Thyroid gland (tissue), 4 donors: ENCODE measurements at regions not wholly inside any gene's neighbourhood (a gene's known extent, or its start where the extent isn't known, plus 50 kb on each side); places are given as distances from the start of the nearest gene placed in this dataset.
"Not testable (repeated sequence)": the region's sequence is repeated elsewhere in the genome, so short reads cannot be mapped to it uniquely, and the experiment has no call there.

Experiments used
- DNase-seq, 2 donors: peaks; one replicate each; pipeline ENCODE4 v3.0.0-alpha.2; 2019
- H3K27ac ChIP-seq, 3 donors: fragments of 200-600 bp; sonication (generic); 1 replicate in 2 of 3; 2 replicates in 1 of 3; pipeline ENCODE4 v1.5.1; 2016 to 2019; ENCODE audit warnings: mild to moderate bottlenecking in 1 of 3, moderate library complexity in 1 of 3
- H3K27me3 ChIP-seq: fragments of 200-600 bp; sonication (generic); one replicate; pipeline ENCODE4 v1.5.1; 2019
- H3K36me3 ChIP-seq, 2 donors: fragments of 200-600 bp; sonication (generic); one replicate each; pipeline ENCODE4 v1.5.1; 2016 to 2019
- H3K4me1 ChIP-seq, 2 donors: fragments of 200-600 bp; sonication (generic); one replicate each; pipeline ENCODE4 v1.5.1; 2017 to 2019
- H3K4me3 ChIP-seq, 3 donors: fragments of 200-600 bp; sonication (generic); replicated peaks in 1 of 3; 1 replicate in 2 of 3; 2 replicates in 1 of 3; pipeline ENCODE4 v1.5.1; 2016; ENCODE audit warnings: mild to moderate bottlenecking in 1 of 3
- H3K9me3 ChIP-seq: fragments of 200-600 bp; sonication (generic); one replicate; pipeline ENCODE4 v1.5.1; 2017
- POLR2A ChIP-seq, 2 donors: fragments of 450-650 bp; IDR thresholded peaks; one replicate each; pipeline ENCODE4 v1.6.1; 2017; ENCODE audit warnings: antibody characterized with exemption in 2 of 2, mild to moderate bottlenecking in 2 of 2, moderate library complexity in 1 of 2
- WGBS, 2 donors: methylation state at CpG; one replicate each; pipeline ENCODE4 v1.1.5; 2017; 5-methylcytosine and 5-hydroxymethylcytosine counted together
- intact Hi-C: fragments of 100-400 bp; cut with DNase I; formaldehyde crosslinking; loops from one replicate; pipeline ENCODE4 v1.15.1; 2023
- TF ChIP-seq, protein P1 (sequence below), 6 experiments: fragments of 200-600 bp in 3 of 6; fragments of 450-650 bp in 3 of 6; sonication (generic) in 3 of 6; IDR thresholded peaks; one replicate each; pipeline ENCODE4 v1.5.1; 2016 to 2019; ENCODE audit warnings: antibody characterized with exemption in 6 of 6, mild to moderate bottlenecking in 2 of 6, inconsistent platforms in 1 of 6, moderate library complexity in 1 of 6

DNA sequence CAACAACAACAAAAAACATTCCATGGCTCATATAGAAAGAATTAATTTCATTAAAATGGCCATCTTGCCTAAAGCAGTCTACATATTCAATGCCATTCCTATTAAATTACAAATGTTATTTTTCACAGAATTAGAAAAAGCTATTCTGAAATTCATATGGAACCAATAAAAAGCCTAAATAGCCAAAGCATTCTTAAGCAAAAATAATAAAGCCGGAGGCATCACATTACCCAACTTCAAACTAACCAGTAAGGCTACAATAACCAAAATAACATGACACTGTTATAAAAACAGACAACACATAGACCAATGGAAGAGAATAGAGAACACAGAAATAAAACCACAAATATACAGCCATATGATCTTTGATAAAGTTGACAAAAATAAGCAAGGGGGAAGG, 330.4 kb downstream of the KIF20B start:
- no peak overlapping the region for H3K27ac ChIP-seq
- H3K9me3 ChIP-seq, result no peaks in the 10 kb centered on the region
- WGBS, 2 donors, result 77 to 89% methylated on average over 1 of the region's 1 CpG
- H3K4me3 ChIP-seq, result no peak overlapping the region
- H3K27me3 ChIP-seq, result no peaks in the 10 kb centered on the region
- no peaks in the 10 kb centered on the region for H3K36me3 ChIP-seq
- no peak for DNase-seq
- TF ChIP-seq, protein P1, sequence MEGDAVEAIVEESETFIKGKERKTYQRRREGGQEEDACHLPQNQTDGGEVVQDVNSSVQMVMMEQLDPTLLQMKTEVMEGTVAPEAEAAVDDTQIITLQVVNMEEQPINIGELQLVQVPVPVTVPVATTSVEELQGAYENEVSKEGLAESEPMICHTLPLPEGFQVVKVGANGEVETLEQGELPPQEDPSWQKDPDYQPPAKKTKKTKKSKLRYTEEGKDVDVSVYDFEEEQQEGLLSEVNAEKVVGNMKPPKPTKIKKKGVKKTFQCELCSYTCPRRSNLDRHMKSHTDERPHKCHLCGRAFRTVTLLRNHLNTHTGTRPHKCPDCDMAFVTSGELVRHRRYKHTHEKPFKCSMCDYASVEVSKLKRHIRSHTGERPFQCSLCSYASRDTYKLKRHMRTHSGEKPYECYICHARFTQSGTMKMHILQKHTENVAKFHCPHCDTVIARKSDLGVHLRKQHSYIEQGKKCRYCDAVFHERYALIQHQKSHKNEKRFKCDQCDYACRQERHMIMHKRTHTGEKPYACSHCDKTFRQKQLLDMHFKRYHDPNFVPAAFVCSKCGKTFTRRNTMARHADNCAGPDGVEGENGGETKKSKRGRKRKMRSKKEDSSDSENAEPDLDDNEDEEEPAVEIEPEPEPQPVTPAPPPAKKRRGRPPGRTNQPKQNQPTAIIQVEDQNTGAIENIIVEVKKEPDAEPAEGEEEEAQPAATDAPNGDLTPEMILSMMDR (IDR thresholded peaks at IDR 0.05), result no peak
- no peak for TF ChIP-seq POLR2A (IDR thresholded peaks at IDR 0.05)
- intact Hi-C loops, result no loop called here
- no peaks in the 10 kb centered on the region for H3K4me1 ChIP-seq

DNA sequence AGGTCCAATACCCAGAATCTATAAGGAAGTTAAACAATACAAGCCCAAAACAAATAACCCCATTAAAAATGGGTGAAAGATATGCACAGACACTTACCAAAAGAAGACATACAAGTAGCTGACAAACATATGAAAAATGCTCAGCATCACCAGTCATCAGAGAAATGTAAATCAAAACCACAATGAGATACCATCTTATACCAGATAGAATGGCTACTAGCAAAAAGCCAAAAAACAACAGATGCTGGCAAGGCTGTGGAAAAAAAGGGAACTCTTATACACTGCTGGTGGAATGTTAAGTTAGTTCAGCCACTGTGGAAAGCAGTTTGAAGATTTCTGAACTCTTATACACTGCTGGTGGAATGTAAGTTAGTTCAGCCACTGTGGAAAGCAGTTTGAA, 331.1 kb downstream of the KIF20B start:
- TF ChIP-seq, protein P1 (IDR thresholded peaks at IDR 0.05), result no peak
- TF ChIP-seq POLR2A (IDR thresholded peaks at IDR 0.05), result no peak
- no peaks in the 10 kb centered on the region for H3K27me3 ChIP-seq
- DNase-seq, result no peak
- no peak overlapping the region for H3K4me3 ChIP-seq
- no peaks in the 10 kb centered on the region for H3K36me3 ChIP-seq
- no peaks in the 10 kb centered on the region for H3K9me3 ChIP-seq
- H3K4me1 ChIP-seq, result no peaks in the 10 kb centered on the region
- intact Hi-C loops, result no loop called here
- H3K27ac ChIP-seq, result no peak overlapping the region

DNA sequence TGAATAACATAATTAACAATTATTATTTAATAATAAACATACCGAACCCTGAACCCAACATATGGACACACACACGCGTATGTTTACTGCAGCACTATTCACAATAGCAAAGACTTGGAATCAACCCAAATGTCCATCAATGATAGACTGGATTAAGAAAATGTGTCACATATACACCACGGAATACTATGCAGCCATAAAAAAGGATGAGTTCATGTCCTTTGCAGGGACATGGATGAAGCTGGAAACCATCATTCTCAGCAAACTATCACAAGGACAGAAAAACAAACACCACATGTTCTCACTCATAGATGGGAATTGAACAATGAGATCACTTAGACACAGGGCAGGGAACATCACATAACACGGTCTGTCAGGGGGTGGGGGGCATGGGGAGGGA, 333.5 kb downstream of the KIF20B start:
- WGBS, 2 donors, result 76 to 93% methylated on average over 5 of the region's 5 CpGs

DNA sequence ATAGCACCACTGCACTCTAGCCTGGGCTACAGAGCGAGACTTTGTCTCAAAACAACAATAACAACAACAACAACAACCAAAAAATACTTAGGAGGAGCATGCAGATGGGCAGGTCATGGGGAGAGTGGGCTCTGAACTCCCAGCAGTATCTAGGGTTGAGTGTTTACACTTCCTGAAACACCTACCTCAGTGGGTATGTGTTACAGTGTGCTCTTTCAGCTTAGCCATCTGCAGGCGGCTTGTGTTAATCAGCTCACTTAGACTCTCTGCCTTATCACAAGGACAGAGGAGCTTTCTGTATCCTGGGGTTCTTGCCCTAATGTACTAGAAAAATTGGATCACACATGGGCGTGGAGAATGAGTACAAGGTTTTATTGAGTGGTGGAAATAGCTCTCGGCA, 340.2 kb downstream of the KIF20B start:
- intact Hi-C loops, result no loop called here
- Histone ChIP-seq H3K9me3 (no peaks in the 10 kb centered on the region), H3K27me3 (no peaks in the 10 kb centered on the region), H3K36me3 (no peaks in the 10 kb centered on the region), H3K4me3 (no peak overlapping the region), H3K27ac (no peak overlapping the region), H3K4me1 (no peaks in the 10 kb centered on the region)
- WGBS, 2 donors, result 77 to 91% methylated on average over 4 of the region's 4 CpGs
- no peak for DNase-seq
- no peak for TF ChIP-seq POLR2A (IDR thresholded peaks at IDR 0.05)
- TF ChIP-seq, protein P1 (IDR thresholded peaks at IDR 0.05), result no peak

More for the DNA sequence above, 333.5 kb downstream of the KIF20B start:
- H3K9me3 ChIP-seq, H3K27ac ChIP-seq, DNase-seq, H3K4me1 ChIP-seq, intact Hi-C loops, H3K4me3 ChIP-seq, H3K36me3 ChIP-seq, H3K27me3 ChIP-seq: not testable (repeated sequence)

GRCh38 chr10:90042075-90042474, 340.7 kb downstream of the KIF20B start:
- TF ChIP-seq POLR2A (IDR thresholded peaks at IDR 0.05), result no peak
- TF ChIP-seq, protein P1 (IDR thresholded peaks at IDR 0.05), result no peak
- H3K36me3 ChIP-seq, result no peaks in the 10 kb centered on the region
- intact Hi-C loops, result no loop called here
- 84 to 86% methylated on average over 7 of the region's 7 CpGs for WGBS, 2 donors
- H3K4me1 ChIP-seq, result no peaks in the 10 kb centered on the region
- no peak overlapping the region for H3K4me3 ChIP-seq
- no peaks in the 10 kb centered on the region for H3K27me3 ChIP-seq
- no peak overlapping the region for H3K27ac ChIP-seq
- no peaks in the 10 kb centered on the region for H3K9me3 ChIP-seq
- DNase-seq, result no peak

- 87 to 94% methylated on average over 3 of the region's 3 CpGs for WGBS, 2 donors
- no peak for DNase-seq
- no peaks in the 10 kb centered on the region for H3K4me1 ChIP-seq
- no peak for TF ChIP-seq POLR2A (IDR thresholded peaks at IDR 0.05)
- TF ChIP-seq, protein P1 (IDR thresholded peaks at IDR 0.05), result no peak
- H3K36me3 ChIP-seq, result no peaks in the 10 kb centered on the region
- intact Hi-C loops, result no loop called here
- no peak overlapping the region for H3K27ac ChIP-seq
- H3K4me3 ChIP-seq, result no peak overlapping the region
- H3K9me3 ChIP-seq, result no peaks in the 10 kb centered on the region
- no peaks in the 10 kb centered on the region for H3K27me3 ChIP-seq
Measured at GRCh38 chr10:90047243-90047729, 345.9 kb downstream of the KIF20B start.
